Testis (tissue), 2 donors: ENCODE measurements at regions not wholly inside any gene's neighbourhood (a gene's known extent, or its start where the extent isn't known, plus 50 kb on each side); places are given as distances from the start of the nearest gene placed in this dataset.

ENCODE experiments used
- DNase-seq: peaks from one replicate; pipeline ENCODE4 v3.0.0-alpha.2; 2019
- H3K27ac ChIP-seq, 2 donors: fragments of 200-600 bp; sonication (generic); one replicate each; pipeline ENCODE4 v1.5.1; 2019
- H3K27me3 ChIP-seq: fragments of 200-600 bp; sonication (generic); one replicate; pipeline ENCODE4 v1.5.1; 2019
- H3K36me3 ChIP-seq: fragments of 200-600 bp; sonication (generic); one replicate; pipeline ENCODE4 v1.5.1; 2017; ENCODE audit warnings: low read depth; ENCODE audit errors: missing control alignments
- H3K4me1 ChIP-seq: fragments of 200-600 bp; sonication (generic); one replicate; pipeline ENCODE4 v1.5.1; 2019
- H3K4me3 ChIP-seq, 2 donors: fragments of 200-600 bp; sonication (generic); one replicate each; pipeline ENCODE4 v1.5.1; 2017 to 2019
- H3K9me3 ChIP-seq: fragments of 200-600 bp; sonication (generic); one replicate; pipeline ENCODE4 v1.5.1; 2017
- POLR2A ChIP-seq: fragments of 450-650 bp; IDR thresholded peaks from one replicate; pipeline ENCODE4 v1.6.1; 2017; ENCODE audit warnings: antibody characterized with exemption, mild to moderate bottlenecking, moderate library complexity
- WGBS, 2 donors: methylation state at CpG; one replicate each; pipeline ENCODE4 v1.1.5; 2018; 5-methylcytosine and 5-hydroxymethylcytosine counted together
- intact Hi-C: fragments of 100-400 bp; cut with DNase I; formaldehyde crosslinking; loops from one replicate; pipeline ENCODE4 v1.15.1; 2023; ENCODE audit warnings: low total_unique reads
- TF ChIP-seq, protein P1 (sequence below), 3 experiments: fragments of 450-650 bp in 2 of 3; fragments of 200-600 bp in 1 of 3; sonication (generic) in 1 of 3; IDR thresholded peaks; one replicate each; pipeline ENCODE4 v1.5.1; 2016 to 2019; ENCODE audit warnings: antibody characterized with exemption in 3 of 3, mild to moderate bottlenecking in 2 of 3, moderate library complexity in 1 of 3

DNA sequence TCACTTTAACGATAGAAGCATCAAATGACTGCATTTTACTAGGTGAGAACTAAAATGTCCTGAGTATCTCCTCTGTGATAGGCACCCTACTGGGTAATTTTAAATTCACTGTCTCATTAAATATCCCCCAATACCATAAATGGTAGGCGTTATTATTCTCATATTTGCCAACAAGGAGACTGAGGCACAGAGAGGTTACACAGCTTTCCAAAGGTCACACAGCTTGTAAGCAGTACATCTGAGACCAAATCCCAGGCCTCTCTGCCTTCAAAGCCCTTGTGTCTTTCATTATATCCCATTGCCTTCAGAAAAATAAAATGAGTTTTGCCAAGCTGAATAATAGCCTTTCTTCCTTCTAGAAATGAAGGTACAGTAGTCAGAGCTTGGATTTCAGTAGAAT lies 502.6 kb downstream of the HAPSTR1 start:
- WGBS, 2 donors: 85 to 98% methylated on average over 2 of the region's 2 CpGs
- no peaks in the 10 kb centered on the region for H3K9me3 ChIP-seq
- H3K4me1 ChIP-seq: no peaks in the 10 kb centered on the region
- H3K27me3 ChIP-seq: no peaks in the 10 kb centered on the region
- no peak overlapping the region for H3K4me3 ChIP-seq
- intact Hi-C loops: no loop called here
- no peaks in the 10 kb centered on the region for H3K36me3 ChIP-seq
- DNase-seq: no peak
- H3K27ac ChIP-seq: no peak overlapping the region
- TF ChIP-seq, protein P1, sequence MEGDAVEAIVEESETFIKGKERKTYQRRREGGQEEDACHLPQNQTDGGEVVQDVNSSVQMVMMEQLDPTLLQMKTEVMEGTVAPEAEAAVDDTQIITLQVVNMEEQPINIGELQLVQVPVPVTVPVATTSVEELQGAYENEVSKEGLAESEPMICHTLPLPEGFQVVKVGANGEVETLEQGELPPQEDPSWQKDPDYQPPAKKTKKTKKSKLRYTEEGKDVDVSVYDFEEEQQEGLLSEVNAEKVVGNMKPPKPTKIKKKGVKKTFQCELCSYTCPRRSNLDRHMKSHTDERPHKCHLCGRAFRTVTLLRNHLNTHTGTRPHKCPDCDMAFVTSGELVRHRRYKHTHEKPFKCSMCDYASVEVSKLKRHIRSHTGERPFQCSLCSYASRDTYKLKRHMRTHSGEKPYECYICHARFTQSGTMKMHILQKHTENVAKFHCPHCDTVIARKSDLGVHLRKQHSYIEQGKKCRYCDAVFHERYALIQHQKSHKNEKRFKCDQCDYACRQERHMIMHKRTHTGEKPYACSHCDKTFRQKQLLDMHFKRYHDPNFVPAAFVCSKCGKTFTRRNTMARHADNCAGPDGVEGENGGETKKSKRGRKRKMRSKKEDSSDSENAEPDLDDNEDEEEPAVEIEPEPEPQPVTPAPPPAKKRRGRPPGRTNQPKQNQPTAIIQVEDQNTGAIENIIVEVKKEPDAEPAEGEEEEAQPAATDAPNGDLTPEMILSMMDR (IDR thresholded peaks at IDR 0.05): no peak
- no peak for TF ChIP-seq POLR2A

DNA sequence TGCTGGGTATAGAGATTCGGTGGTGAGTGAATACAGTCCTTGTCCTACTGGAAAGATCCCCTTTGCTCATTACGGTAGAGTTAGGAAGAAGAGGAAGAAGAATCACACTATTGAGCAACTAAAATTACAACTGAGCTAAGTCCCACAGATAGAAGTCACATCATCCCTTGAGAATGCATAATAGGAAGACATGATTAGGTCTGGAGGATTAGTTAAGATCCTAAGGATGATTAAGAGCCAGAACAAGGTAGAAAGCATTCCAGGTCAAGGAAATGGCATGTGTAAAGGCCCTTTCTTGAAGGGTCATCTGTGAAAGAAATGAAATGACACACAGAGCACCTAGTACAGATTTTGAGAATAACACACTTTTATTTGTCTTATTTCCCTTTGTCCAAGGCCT lies 503.5 kb downstream of the HAPSTR1 start:
- WGBS, 2 donors: 93% methylated on average over 2 of the region's 2 CpGs
- TF ChIP-seq, protein P1 (IDR thresholded peaks at IDR 0.05): no peak
- no peak for TF ChIP-seq POLR2A
- H3K4me1 ChIP-seq: no peaks in the 10 kb centered on the region
- H3K4me3 ChIP-seq: no peak overlapping the region
- intact Hi-C loops: no loop called here
- DNase-seq: no peak
- no peaks in the 10 kb centered on the region for H3K27me3 ChIP-seq
- H3K36me3 ChIP-seq: no peaks in the 10 kb centered on the region
- H3K9me3 ChIP-seq: no peaks in the 10 kb centered on the region
- H3K27ac ChIP-seq: no peak overlapping the region

DNA sequence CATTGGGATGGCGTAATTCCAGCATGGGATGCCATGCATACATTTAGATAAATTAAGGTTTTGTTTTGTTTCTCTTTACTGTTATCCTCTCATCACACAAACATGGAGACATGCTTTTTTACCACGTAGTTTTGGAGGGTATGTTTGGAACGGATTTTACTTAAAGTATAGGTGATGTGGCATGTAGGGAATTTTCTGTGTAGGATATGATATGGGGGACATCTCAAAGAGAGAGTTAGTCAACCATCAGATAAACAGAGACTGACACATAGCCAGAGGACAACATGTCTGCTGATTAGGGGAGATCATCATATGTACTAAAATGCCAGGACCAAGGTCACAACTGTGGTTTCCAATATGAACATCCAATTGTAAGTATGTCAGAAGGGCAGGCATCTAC lies 503.9 kb downstream of the HAPSTR1 start:
- TF ChIP-seq POLR2A: no peak
- TF ChIP-seq, protein P1 (IDR thresholded peaks at IDR 0.05): no peak
- no peak for DNase-seq
- 75 to 81% methylated on average over 3 of the region's 3 CpGs for WGBS, 2 donors
- Histone ChIP-seq H3K27ac (no peak overlapping the region), H3K4me3 (no peak overlapping the region), H3K4me1 (no peaks in the 10 kb centered on the region), H3K9me3 (no peaks in the 10 kb centered on the region), H3K27me3 (no peaks in the 10 kb centered on the region), H3K36me3 (no peaks in the 10 kb centered on the region)
- intact Hi-C loops: no loop called here

GRCh38 chr16:9596788-9597187 lies 505.3 kb downstream of the HAPSTR1 start:
- no peaks in the 10 kb centered on the region for H3K27me3 ChIP-seq
- 88 to 93% methylated on average over 4 of the region's 4 CpGs for WGBS, 2 donors
- intact Hi-C loops: no loop called here
- DNase-seq: no peak
- no peak for TF ChIP-seq POLR2A
- TF ChIP-seq, protein P1 (IDR thresholded peaks at IDR 0.05): no peak
- H3K4me3 ChIP-seq: no peak overlapping the region
- H3K36me3 ChIP-seq: no peaks in the 10 kb centered on the region
- no peaks in the 10 kb centered on the region for H3K9me3 ChIP-seq
- no peaks in the 10 kb centered on the region for H3K4me1 ChIP-seq
- H3K27ac ChIP-seq: no peak overlapping the region

- Histone ChIP-seq H3K4me3 (no peak overlapping the region), H3K27me3 (no peaks in the 10 kb centered on the region), H3K36me3 (no peaks in the 10 kb centered on the region), H3K27ac (no peak overlapping the region), H3K9me3 (no peaks in the 10 kb centered on the region), H3K4me1 (no peaks in the 10 kb centered on the region)
- no peak for TF ChIP-seq POLR2A
- TF ChIP-seq, protein P1 (IDR thresholded peaks at IDR 0.05): no peak
- no peak for DNase-seq
- intact Hi-C loops: no loop called here
- 56 to 64% methylated on average over 9 of the region's 9 CpGs for WGBS, 2 donors
Observed at GRCh38 chr16:9597967-9598730, 506.7 kb downstream of the HAPSTR1 start.
